ENCODE measurements at regions not wholly inside any gene's neighbourhood (a gene's known extent, or its start where the extent isn't known, plus 50 kb on each side); places are given as distances from the start of the nearest gene placed in this dataset.

DNA sequence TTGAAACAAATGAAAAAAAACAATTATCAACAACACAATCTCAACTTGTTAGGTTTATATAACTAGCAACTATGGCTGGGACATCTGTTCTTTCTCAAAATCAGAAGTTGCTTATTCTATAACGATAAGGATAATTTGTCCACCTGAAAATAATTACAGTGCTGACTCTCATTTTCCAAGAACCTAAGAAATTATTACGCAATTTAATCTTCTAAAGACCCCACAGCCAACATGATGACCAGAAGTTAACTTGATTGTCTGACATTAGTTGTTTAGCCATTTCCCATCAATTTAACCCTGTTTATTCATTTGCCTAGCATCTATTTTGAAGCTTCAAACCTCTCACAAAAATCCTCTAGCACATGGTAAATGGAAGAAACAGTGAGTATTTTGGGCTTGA lies 293.8 kb downstream of the ELAVL2 start:
- no peaks in the 10 kb centered on the region for H3K27me3 ChIP-seq (ENCODE audit: control insufficient read depth in 2 of 2, insufficient read depth in 2 of 2, low read length in 2 of 2)
- H3K4me3 ChIP-seq (ENCODE audit: low read length), result no peak overlapping the region
- no peak overlapping the region for H3K27ac Mint-ChIP-seq
- ChIA-PET CTCF (no interaction called here), POLR2A (no interaction called here)
- DNase-seq (no peak), ATAC-seq (no peak)
- no peak overlapping the region for H3K4me3 Mint-ChIP-seq
- no peaks in the 10 kb centered on the region for H3K36me3 Mint-ChIP-seq
- H3K4me1 ChIP-seq (ENCODE audit: control insufficient read depth in 2 of 2, insufficient read depth in 2 of 2, low read length in 2 of 2), result no peaks in the 10 kb centered on the region
- no peak overlapping the region for H3K27ac ChIP-seq (ENCODE audit: low read depth, low read length)
- peaks cover 2 to 8% (median 6%) of the 10 kb centered on the region in 5 donors for H3K27me3 Mint-ChIP-seq
- peaks cover 0 to 5% (median 0%) of the 10 kb centered on the region in 3 experiments for H3K9me3 ChIP-seq (ENCODE audit: control insufficient read depth in 2 of 3, low read length in 3 of 3)
- intact Hi-C loops (cut with micrococcal nuclease), result no loop called here
- peaks cover 0 to 3% (median 0%) of the 10 kb centered on the region in 7 donors for H3K4me1 Mint-ChIP-seq
- peaks cover 2 to 35% (median 16%) of the 10 kb centered on the region in 11 donors for H3K9me3 Mint-ChIP-seq
- H3K36me3 ChIP-seq (ENCODE audit: control insufficient read depth in 2 of 3, insufficient read depth in 3 of 3, low read length in 3 of 3), result no peaks in the 10 kb centered on the region

DNA sequence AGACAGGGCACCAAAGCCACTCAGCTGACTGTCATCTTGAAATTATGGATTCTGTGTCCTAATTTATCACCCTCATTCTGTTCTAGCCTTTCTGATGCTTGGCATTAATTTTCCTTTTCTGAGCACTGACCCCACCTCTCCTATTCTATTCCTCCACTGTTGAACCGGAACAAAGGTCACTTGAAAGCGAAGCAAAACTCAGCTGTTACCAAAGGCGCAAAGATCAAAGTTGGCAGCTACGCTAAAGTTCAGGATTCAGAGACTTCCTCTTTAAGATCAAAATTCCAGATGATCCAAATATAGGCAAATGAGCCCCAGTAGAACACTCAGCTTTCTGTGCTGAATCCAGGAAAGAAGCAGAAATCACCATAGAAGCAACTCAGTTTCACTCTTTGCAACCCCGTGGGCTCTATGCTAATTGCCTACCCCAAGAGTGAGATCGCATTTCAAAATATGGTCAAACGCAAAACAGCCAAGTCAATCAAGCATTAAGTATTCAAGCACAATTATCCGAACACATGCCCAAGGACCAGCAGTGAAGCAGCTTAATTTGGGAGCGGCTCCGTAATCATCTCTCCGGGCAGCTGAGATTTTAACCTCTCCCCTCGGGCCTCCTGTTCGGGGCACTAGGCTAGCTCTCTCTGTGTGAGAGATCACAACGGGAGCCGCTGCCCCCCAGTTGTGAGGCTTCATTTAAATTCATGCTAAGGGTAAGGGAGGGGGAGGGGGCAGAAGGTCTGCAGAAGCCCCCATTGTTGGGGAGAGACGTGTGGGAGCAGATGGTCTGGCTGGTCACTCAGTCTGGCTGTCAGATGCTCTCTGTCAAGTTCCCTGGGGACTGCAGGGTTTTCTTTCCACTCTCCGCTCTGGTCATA lies 288.6 kb downstream of the ELAVL2 start:
- no peak for DNase-seq
- Histone ChIP-seq H3K4me1 (ENCODE audit: control insufficient read depth in 2 of 2, insufficient read depth in 2 of 2, low read length in 2 of 2) (no peaks in the 10 kb centered on the region), H3K27ac (ENCODE audit: low read depth, low read length) (no peak overlapping the region), H3K4me3 (ENCODE audit: low read length) (no peak overlapping the region), H3K36me3 (ENCODE audit: control insufficient read depth in 2 of 3, insufficient read depth in 3 of 3, low read length in 3 of 3) (no peaks in the 10 kb centered on the region), H3K27me3 (ENCODE audit: control insufficient read depth in 2 of 2, insufficient read depth in 2 of 2, low read length in 2 of 2) (no peaks in the 10 kb centered on the region), H3K9me3 (ENCODE audit: control insufficient read depth in 2 of 3, low read length in 3 of 3) (no peaks in the 10 kb centered on the region)
- peak overlapping the region in 4 of 10 donors; percentile 14 to 50 (median 27) for H3K4me3 Mint-ChIP-seq
- no peak overlapping the region for H3K27ac Mint-ChIP-seq
- CTCF ChIA-PET, result no interaction called here
- peaks cover 5 to 18% (median 17%) of the 10 kb centered on the region in 5 donors for H3K27me3 Mint-ChIP-seq
- intact Hi-C loops (cut with micrococcal nuclease), result no loop called here
- H3K9me3 Mint-ChIP-seq, result peaks cover 0 to 16% (median 5%) of the 10 kb centered on the region in 11 donors
- H3K36me3 Mint-ChIP-seq, result no peaks in the 10 kb centered on the region
- no peak for ATAC-seq
- POLR2A ChIA-PET, result no interaction called here
- peaks cover 0 to 7% (median 0%) of the 10 kb centered on the region in 7 donors for H3K4me1 Mint-ChIP-seq

DNA sequence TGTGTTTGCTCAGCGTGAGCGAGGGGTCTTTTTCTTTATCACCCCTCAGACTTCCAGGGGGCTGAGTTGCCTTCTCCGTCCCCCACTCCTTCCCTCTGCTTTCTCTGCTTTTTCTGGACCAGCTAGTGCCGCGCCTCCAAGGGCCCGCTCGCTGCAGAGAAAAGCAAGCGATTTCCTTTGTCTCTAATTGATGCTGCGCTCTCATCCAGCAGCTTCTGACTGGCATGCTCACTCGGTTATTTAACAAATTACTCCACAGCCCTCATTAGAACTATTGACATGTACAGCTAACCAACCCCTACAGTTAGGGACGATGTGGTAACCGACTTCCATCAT lies 288.0 kb downstream of the ELAVL2 start:
- no peaks in the 10 kb centered on the region for H3K36me3 ChIP-seq (ENCODE audit: control insufficient read depth in 2 of 3, insufficient read depth in 3 of 3, low read length in 3 of 3)
- no peak overlapping the region for H3K27ac Mint-ChIP-seq

DNA sequence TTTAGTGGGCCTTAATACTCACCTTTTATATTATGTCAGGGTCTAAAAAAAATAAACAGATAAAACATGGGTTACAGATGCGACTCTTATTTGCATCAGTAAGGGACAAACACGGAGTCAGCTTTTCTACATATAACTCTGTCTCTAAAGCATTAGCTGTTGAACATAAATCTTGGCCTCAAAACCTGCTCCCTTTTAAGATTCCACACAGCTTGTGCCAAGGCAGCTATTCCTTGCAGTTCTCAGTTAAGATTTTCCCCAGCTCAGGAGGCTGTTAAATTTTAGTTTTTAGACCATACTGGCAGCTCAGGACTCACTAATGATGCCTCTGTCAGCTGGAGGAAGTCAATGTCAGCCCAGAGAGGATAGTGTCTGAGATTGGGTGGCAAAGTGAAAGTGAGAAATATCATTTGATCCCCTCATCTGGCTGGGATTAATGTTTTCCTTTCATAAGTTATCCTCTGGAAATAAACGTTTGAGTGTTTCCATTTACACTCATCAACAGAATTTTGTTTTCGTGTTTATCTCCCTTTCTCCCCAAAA lies 287.5 kb downstream of the ELAVL2 start:
- POLR2A ChIA-PET, result no interaction called here
- no peak for ATAC-seq
- intact Hi-C loops (cut with micrococcal nuclease), result no loop called here

More for the DNA sequence above, 288.0 kb downstream of the ELAVL2 start:
- CTCF ChIA-PET, result no interaction called here
- no peaks in the 10 kb centered on the region for H3K27me3 ChIP-seq (ENCODE audit: control insufficient read depth in 2 of 2, insufficient read depth in 2 of 2, low read length in 2 of 2)
- intact Hi-C loops (cut with micrococcal nuclease), result no loop called here
- Mint-ChIP-seq H3K4me3 (peak overlapping the region in 2 of 10 donors; percentile 14 to 50), H3K4me1 (peaks cover 0 to 7% (median 0%) of the 10 kb centered on the region in 7 donors), H3K36me3 (no peaks in the 10 kb centered on the region), H3K27me3 (peaks cover 5 to 18% (median 17%) of the 10 kb centered on the region in 5 donors), H3K9me3 (peaks cover 0 to 14% (median 5%) of the 10 kb centered on the region in 11 donors)
- ATAC-seq (no peak), DNase-seq (no peak)
- no peaks in the 10 kb centered on the region for H3K4me1 ChIP-seq (ENCODE audit: control insufficient read depth in 2 of 2, insufficient read depth in 2 of 2, low read length in 2 of 2)
- no peak overlapping the region for H3K4me3 ChIP-seq (ENCODE audit: low read length)
- POLR2A ChIA-PET, result no interaction called here
- H3K27ac ChIP-seq (ENCODE audit: low read depth, low read length), result no peak overlapping the region
- H3K9me3 ChIP-seq (ENCODE audit: control insufficient read depth in 2 of 3, low read length in 3 of 3), result no peaks in the 10 kb centered on the region

DNA sequence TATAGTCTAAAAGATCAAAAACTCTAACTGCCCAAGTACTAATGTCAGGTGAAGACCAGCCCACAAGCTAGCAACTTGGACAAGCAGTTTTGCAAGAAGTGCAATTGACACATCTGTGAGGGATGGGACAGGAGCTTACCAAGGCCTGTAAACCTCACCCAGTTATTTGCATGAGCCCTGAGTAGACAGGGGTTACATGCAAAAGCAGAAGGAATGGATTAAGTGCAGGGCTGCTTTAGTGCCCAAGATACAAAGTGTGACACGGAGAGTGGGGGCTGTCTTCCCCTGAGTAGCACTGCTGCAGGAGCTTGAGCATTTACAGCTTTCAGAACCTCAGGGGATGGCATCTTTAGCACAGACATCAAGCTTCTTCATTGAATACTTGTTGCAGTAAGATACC lies 286.7 kb downstream of the ELAVL2 start:
- Mint-ChIP-seq H3K27me3 (peaks cover 5 to 18% (median 17%) of the 10 kb centered on the region in 5 donors), H3K27ac (no peak overlapping the region), H3K4me3 (no peak overlapping the region), H3K36me3 (no peaks in the 10 kb centered on the region), H3K9me3 (peaks cover 0 to 13% (median 4%) of the 10 kb centered on the region in 11 donors), H3K4me1 (peaks cover 0 to 7% (median 0%) of the 10 kb centered on the region in 7 donors)
- Histone ChIP-seq H3K9me3 (ENCODE audit: control insufficient read depth in 2 of 3, low read length in 3 of 3) (no peaks in the 10 kb centered on the region), H3K27me3 (ENCODE audit: control insufficient read depth in 2 of 2, insufficient read depth in 2 of 2, low read length in 2 of 2) (no peaks in the 10 kb centered on the region), H3K27ac (ENCODE audit: low read depth, low read length) (no peak overlapping the region), H3K4me3 (ENCODE audit: low read length) (no peak overlapping the region), H3K4me1 (ENCODE audit: control insufficient read depth in 2 of 2, insufficient read depth in 2 of 2, low read length in 2 of 2) (no peaks in the 10 kb centered on the region), H3K36me3 (ENCODE audit: control insufficient read depth in 2 of 3, insufficient read depth in 3 of 3, low read length in 3 of 3) (no peaks in the 10 kb centered on the region)
- ChIA-PET CTCF (no interaction called here), POLR2A (no interaction called here)
- intact Hi-C loops (cut with micrococcal nuclease), result no loop called here
- DNase-seq (no peak), ATAC-seq (no peak)

More for the DNA sequence above, 287.5 kb downstream of the ELAVL2 start:
- Mint-ChIP-seq H3K4me1 (peaks cover 0 to 7% (median 0%) of the 10 kb centered on the region in 7 donors), H3K27ac (no peak overlapping the region), H3K9me3 (peaks cover 0 to 13% (median 4%) of the 10 kb centered on the region in 11 donors), H3K4me3 (peak overlapping the region in 1 of 10 donors; percentile 50), H3K36me3 (no peaks in the 10 kb centered on the region), H3K27me3 (peaks cover 5 to 18% (median 17%) of the 10 kb centered on the region in 5 donors)
- H3K4me1 ChIP-seq (ENCODE audit: control insufficient read depth in 2 of 2, insufficient read depth in 2 of 2, low read length in 2 of 2), result no peaks in the 10 kb centered on the region
- H3K9me3 ChIP-seq (ENCODE audit: control insufficient read depth in 2 of 3, low read length in 3 of 3), result no peaks in the 10 kb centered on the region
- no peak for DNase-seq
- H3K36me3 ChIP-seq (ENCODE audit: control insufficient read depth in 2 of 3, insufficient read depth in 3 of 3, low read length in 3 of 3), result no peaks in the 10 kb centered on the region
- no peaks in the 10 kb centered on the region for H3K27me3 ChIP-seq (ENCODE audit: control insufficient read depth in 2 of 2, insufficient read depth in 2 of 2, low read length in 2 of 2)
- H3K27ac ChIP-seq (ENCODE audit: low read depth, low read length), result no peak overlapping the region
- H3K4me3 ChIP-seq (ENCODE audit: low read length), result no peak overlapping the region
- CTCF ChIA-PET, result no interaction called here

DNA sequence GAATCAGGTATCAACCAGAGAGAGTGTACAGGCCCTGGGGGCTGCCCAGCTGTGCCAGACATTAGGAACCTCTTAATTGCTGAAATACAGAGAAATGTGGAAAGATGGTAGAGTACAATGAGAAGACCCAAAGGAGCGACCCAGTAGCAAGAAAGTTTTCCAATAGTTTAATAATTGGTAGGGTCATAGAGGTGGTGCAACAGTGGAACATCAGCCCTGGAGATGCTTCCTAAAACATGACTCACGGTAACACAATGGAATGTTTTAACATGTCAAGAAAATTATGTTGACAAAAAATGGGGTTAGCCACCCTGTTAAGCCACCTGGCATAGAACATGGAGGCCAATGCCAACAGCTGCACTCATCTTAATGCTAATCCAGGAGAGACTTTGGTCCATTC lies 284.1 kb downstream of the ELAVL2 start:
- Histone ChIP-seq H3K9me3 (ENCODE audit: control insufficient read depth in 2 of 3, low read length in 3 of 3) (no peaks in the 10 kb centered on the region), H3K27me3 (ENCODE audit: control insufficient read depth in 2 of 2, insufficient read depth in 2 of 2, low read length in 2 of 2) (no peaks in the 10 kb centered on the region), H3K27ac (ENCODE audit: low read depth, low read length) (no peak overlapping the region), H3K4me3 (ENCODE audit: low read length) (no peak overlapping the region), H3K4me1 (ENCODE audit: control insufficient read depth in 2 of 2, insufficient read depth in 2 of 2, low read length in 2 of 2) (no peaks in the 10 kb centered on the region), H3K36me3 (ENCODE audit: control insufficient read depth in 2 of 3, insufficient read depth in 3 of 3, low read length in 3 of 3) (no peaks in the 10 kb centered on the region)
- DNase-seq (no peak), ATAC-seq (no peak)
- ChIA-PET CTCF (no interaction called here), POLR2A (no interaction called here)
- H3K4me3 Mint-ChIP-seq, result no peak overlapping the region
- peaks cover 3 to 22% (median 11%) of the 10 kb centered on the region in 11 donors for H3K9me3 Mint-ChIP-seq
- H3K4me1 Mint-ChIP-seq, result peaks cover 0 to 7% (median 0%) of the 10 kb centered on the region in 7 donors
- intact Hi-C loops (cut with micrococcal nuclease), result no loop called here
- H3K27me3 Mint-ChIP-seq, result peaks cover 5 to 14% (median 13%) of the 10 kb centered on the region in 5 donors
- H3K36me3 Mint-ChIP-seq, result no peaks in the 10 kb centered on the region
- no peak overlapping the region for H3K27ac Mint-ChIP-seq

Data from naive thymus-derived CD4-positive, alpha-beta T cell (primary cell).